GM18508 (cell line): ENCODE measurements at regions not wholly inside any gene's neighbourhood (a gene's known extent, or its start where the extent isn't known, plus 50 kb on each side); places are given as distances from the start of the nearest gene placed in this dataset.
A peak's percentile ranks its signal among the peaks of the same experiment; 100 is the strongest.
"Not testable (repeated sequence)": the region's sequence is repeated elsewhere in the genome, so short reads cannot be mapped to it uniquely, and the experiment has no call there.

ENCODE experiments used
- ATAC-seq: cut with Tn5 transposase; IDR thresholded peaks from one replicate; pipeline ENCODE4 v1.9.1; 2021; ENCODE audit warnings: moderate number of reproducible peaks; ENCODE audit not compliant: insufficient read depth, unreplicated experiment

DNA sequence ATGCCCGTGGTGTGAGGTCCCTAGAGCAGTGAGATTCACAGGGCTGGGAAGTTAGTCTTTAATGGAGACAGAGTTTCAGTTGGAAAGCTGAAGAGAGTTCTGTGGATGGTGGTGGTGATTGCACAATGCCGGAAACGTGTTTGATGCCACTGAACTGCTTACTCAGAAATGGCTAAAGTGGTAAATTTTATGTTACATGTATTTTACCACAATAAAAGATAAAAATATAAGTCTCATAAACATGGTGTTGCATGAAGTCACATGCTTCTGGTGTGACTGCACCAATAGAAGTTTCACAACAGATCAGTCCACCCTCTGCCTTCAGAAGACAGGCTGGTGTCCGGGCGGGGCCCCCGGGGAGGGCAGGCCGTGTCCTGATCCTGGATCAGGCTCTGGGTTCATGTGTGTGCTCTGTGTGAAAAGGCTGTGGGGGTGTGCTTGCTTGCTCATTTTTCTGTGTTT is 106.5 kb downstream of the NPIPB11 start:
- not testable (repeated sequence) for ATAC-seq

DNA sequence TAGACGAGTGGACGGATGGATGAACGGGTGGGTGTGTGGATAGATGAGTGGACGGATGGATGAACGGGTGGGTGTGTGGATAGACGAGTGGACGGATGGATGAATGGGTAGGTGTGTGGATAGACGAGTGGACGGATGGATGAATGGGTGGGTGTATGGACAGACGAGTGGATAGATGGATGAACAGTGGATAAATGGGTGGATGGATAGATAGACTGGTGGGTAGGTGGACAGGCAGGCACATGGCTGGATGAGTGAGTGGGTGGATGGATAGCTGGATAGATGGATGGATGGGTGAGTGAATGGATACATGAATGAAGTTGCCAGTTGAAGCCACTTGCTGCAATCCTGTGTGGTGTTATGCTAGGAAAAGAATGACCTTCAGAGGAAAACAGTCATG is 107.5 kb downstream of the NPIPB11 start:
- not testable (repeated sequence) for ATAC-seq

DNA sequence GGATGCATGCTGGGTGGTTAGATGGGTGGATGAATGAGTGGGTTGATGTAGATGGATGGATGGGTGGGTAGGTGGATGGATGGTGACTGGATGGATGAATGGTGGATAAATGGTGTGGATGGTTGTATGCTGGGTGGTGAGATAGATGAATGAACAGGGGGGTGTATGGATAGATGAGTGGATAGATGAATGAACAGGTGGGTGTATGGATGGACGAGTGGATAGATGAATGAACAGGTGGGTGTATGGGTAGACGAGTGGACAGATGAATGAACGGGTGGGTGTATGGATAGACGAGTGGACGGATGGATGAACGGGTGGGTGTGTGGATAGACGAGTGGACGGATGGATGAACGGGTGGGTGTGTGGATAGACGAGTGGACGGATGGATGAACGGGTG is 108.2 kb downstream of the NPIPB11 start:
- ATAC-seq = not testable (repeated sequence)

DNA sequence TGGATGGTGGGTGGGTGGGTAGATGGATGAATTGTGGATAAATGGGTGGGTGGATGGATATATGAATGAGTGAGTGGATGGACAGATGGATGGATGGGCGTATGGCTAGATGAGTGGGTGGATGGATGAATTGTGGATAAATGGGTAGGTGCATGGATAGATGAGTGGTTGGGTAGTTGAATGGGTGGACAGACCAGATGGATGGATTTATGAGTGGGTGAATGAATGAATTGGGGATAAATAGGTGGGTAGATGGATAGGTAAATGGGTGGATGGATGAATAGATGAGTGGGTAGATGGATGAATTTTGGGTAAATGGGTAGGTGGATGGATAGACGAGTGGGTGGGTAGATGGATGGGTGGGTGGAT is 108.7 kb downstream of the NPIPB11 start:
- not testable (repeated sequence) for ATAC-seq

DNA sequence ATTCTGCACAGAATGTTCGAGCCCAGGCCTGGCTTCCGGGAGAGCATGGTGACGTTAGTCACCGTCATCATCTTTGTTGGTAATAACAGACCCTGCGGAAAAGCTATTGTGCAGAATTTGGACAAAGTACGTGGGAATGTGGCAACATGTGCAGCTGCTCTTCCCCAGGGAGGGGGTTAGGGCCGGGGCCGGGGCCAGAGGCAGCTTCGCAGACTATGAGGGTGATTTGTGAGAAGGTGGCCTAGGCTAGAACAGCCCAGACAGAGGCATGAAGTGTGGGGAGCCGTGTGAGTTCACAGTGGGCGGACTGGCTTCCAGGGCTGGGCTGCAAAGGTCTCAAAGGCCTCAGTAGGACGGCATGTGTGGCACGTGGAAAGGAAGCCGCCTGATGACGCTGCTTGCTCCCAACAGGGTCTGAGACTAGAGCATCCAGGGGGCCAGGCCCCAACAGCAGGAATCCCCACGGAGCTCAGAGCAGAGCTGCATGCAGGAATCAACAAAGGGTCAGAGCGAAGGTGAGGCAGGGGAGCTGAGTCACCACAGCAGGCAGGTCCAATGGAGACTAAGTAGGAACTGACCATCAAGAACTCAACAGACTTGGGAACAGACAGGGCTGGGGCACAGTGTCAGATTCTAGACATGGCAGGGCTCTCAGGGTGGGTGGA is 109.2 kb downstream of the NPIPB11 start:
- ATAC-seq = not testable (repeated sequence)

DNA sequence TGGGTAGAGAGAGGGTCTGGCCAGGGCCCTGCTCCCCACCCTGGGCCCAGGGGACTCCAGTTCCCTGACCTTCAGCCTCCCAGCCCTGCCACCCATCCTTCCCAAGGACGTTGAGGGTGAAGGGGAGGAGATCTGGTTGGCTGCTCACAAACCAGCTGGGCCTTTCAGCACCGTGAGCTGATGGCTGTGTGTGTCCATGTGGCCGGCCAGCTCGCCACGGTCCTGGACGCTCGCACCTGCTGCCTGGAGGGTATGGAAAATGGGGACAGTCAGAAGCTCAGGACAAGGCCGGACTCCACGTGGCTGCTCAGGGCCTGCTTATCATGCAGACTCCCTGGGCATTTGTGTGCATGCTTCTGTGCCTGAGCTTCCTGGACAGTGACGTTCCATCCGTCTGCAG is 110.3 kb downstream of the NPIPB11 start:
- ATAC-seq = not testable (repeated sequence)

DNA sequence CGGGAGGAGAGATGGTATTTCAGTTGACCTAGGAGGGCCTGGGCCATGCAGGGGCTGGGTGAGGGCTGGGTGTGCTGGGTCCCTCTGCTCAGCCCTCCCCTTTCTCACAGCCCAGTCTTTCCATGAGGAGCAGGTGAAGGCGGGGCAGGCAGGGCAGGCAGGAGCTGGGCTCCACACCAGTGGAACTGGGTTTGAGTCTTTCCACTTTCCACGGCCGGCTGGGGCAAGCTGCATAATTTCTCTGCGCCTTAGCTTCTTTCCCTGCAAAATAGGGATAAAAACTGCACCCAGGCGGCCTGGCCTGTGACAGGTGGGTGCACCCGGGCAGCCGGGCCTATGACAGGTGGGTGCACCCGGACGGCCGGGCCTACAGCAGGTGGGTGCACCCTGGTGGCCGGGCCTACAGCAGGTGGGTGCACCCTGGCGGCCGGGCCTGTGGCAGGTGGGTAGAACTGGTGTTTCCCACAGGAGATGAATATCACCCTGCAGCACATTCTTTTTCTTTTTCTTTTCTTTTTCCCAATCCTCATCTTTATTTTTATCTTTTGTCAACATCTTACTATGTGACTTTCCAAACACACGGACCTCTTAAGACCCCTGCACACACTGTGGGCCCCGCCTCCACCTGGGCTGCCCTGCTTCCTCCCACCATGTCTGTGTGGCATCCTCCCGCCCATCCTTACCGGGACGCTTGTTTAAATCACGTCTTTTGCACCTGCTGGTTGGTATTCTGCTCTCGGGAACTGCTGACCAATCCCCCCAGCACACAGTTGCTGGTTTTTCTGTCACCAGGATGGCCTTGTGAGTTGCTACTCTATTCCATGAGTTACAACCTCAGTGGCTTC is 111.3 kb downstream of the NPIPB11 start:
- ATAC-seq = not testable (repeated sequence)

DNA sequence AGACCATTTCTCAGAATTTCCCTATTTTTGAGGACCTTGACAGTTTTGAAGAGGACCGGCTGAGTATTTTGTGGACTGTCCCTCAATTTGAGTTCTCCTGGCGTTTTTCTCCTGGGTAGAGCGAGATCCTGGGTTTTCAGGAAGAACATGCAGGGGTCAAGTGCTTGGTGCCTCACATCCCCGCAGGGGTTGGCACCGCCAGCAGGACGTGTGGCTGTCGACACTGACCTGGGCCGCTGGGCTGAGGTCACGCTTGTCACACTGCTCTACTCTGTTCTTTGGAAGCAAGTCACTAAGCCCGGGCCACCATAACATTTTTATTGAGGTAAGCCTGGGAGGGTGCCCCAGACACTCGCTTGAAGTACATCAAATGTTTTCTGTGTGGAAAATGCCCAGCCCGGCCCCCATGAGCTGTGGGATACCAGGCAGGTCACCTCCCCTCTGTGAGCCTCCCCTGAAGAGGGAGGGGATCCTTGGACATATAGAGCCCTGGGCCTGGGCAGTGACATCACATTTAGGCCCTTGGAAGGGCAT is 112.0 kb downstream of the NPIPB11 start:
- not testable (repeated sequence) for ATAC-seq

DNA sequence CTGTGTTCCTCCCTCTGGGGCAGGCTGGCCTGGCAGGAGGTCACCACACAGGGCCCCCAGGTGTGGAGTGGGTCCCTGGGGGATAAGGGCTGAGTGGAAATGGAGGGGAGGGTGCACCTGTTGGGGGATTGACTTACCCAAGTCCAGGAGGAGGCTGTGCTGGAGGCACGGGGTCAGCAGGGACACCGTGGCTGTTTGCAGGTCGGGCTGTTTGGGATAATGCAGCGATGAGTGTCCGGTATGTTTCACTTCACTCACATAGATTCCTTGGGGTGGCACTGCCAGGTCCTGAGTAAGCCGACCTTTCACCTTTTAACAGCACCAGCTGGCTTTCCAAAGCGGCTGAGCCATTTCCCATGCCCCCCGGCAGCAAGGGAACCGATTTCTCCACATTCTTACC is 113.0 kb downstream of the NPIPB11 start:
- not testable (repeated sequence) for ATAC-seq

DNA sequence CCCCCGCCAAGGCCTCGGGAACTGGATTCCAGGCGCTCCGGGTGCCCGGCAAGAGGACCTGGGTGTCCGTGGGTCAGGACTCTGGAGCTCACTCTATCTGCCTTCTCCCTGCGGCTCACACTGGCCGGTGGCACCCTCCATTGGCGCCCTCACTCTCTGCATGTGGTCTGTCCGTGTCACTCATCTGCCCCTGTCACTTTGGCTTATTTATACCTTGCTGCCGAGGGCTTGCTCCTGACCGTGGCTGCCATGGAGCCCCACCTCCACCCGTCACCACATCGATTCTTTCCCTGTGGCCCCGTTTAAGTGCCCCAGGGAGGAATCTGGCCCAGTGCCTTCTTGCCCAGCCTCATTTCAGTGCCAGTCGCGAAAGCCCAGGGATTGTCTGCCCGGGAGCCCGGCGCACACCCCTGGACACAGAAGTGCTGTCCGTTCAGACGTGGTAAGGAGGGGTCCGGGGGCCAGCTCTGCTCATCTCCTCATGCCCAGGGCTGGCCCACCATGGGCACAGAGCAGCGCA is 113.5 kb downstream of the NPIPB11 start:
- ATAC-seq = not testable (repeated sequence)

DNA sequence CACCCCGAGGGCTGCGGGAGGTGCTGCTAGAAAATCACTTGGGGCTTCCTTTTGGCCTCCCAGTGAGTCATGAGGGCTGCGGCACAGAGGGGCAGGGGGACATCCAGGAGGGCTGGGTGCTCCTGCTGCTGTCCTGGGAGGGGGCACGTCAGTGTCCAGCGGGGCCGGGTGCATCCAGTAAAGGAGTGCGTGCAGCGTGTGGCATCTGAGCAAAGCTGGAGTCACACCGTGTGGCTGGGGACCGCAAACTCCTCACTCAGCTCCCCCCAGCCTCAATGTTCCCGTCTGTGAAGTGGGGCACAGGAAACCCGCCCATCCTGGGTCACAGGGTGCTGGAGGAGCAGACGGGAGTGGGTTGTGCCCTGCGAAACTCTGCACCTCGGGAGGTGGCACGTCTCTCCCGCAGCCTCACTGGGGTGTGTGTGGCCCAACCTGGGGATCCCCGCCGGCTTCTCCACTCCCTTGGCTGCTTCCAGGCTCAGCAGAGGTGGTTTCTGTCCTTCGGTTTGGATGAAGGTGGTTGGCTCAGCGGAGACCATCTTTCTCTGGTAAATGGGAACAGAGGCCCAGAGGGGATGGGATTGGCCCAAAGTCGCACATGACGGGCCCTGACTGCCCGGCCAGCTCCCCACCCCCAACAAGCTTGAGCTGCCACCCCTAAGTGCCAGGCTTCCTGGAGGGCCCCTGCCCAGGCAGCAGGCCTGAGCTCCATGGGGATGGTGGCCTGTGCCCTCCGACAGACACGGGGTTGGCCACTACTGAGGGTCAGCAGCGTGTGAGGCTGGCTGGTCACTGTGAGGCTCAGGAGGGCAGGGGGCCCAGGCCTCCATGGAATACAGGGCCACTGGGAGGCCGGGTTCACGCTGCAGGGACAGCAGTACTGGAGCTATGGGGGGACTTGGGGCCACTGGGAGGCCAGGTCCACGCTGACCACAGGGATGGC is 114.9 kb downstream of the NPIPB11 start:
- ATAC-seq = not testable (repeated sequence)

DNA sequence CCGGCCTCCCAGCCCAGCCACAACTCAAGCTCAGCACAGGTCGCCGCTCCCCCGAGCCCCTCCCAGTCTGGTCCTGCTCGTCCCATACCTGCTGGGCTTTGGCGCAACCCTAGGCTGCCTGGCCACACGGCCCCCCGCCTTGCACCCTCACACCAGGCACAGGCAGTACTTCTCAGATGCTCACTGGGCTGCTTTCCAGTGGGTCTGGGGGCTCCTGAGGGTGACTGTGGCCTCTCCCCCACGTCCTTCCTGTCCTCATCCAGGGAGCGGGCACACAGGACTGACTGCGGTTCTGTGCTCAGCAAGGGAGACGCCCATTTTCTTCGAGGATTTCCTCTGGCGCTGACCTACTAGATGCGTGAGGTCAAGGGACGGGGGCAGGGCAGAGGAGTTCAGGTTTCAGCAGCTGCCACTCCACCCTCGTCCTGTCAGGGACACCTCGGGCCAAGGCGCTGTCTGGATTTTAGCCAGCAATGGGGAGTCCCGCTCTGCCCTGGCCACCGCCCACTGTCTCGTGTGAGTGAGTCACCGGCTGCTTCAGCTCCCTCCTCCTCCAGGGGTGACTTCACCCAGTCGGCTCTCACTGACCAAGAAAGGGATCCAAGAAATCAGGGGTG is 115.8 kb downstream of the NPIPB11 start:
- ATAC-seq = peak; percentile 54

DNA sequence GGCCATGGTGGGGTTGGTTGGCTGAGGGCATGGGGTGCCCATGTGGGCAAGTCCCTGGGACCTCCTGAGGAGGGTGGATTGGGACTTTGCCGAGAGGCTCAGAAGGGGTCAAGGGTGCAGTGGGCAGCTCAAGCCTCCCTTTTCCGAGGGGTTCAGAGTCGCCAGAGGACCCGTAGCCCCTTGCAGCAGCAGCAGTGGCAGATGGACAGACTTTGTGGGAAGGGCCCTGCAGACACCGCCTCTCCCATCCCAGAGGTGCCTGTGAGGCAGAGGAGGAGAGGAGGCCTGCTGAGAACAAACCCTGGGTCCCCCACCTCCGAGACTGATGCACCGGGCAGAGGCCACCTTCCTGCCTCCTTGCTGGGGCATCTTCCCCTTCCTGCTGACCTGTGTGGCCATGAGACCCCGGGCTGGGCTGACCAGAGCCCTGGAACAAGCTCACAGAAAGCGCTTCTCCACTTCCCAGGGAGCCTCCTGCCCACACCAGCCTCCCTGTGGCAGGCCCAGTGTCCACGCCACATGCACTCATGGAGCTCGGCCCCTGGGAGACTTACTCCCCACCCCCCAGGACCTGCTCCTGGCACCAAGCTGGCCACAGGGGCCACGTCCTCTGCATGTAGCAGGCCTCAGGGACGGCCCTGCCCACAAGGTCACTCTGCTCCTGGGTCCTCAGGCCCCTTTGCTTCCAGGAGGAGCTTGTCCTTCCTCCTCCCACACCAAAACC is 116.8 kb downstream of the NPIPB11 start:
- not testable (repeated sequence) for ATAC-seq

DNA sequence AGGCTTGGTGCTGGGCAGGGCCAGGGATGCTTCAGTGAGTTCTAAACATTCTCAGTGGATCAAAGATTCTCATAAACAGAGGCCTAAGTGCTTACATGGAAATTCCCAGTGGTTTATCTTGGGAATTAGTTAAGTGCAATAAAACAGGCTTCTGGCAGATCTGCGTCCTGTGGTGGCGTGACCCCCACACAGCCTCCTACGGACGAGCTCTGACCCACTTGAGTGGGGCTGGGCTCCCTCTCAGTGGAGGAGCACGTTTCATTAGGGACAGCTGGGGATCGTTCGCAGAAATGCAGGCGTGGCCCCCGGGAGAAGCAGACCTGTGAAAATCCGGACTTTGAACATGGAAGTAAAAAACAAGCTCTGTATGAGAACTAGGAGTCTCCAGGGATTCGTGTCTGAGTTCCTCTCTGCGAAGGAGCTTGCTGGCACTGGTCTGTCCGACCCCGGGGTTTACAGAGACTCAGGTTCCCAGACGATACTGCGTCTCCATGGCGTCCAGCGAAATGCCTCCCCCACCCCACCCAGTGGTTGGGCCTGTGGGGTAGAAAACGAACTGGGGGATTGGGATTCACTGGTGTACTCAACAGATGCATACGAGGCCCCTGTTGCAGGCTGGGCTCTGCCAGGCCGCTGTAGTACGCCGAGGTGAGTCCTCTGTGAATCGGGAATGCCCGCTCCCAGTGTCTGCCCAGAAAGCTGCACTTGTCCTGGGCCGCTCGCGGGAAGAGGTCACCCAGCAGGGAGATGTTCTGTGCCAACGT is 117.6 kb downstream of the NPIPB11 start:
- ATAC-seq = not testable (repeated sequence)

DNA sequence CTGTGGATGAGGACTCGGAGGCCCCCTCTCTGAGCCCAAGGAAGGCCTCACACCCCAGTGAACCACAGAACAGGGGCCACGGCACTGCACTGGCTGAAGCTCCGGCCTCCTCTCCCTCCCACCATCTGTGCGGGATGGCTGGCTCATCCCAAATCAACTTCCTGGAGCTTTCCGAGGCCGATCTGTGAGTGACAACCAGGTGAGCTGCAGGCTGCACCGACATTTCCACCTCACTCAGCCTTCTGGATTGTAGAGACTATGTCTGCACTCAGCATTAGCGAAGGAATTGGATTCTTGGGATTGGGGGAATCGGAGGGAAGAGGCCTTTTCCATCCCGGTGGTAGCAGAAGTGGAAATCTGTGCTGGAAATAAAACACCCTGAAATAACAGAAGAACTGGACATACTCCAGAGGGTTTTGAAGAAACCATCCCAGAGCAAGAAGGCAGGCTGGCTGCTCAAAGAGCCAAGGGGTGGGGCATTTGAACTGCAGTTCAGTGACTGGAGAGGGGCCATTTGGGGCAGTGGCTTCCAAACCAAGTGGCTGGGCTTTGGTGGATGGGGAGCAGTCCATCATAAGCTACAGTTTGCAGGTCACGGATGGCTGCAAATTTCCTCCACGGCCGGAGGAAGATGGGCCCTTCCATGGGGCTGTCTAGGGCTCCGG is 118.5 kb downstream of the NPIPB11 start:
- not testable (repeated sequence) for ATAC-seq

DNA sequence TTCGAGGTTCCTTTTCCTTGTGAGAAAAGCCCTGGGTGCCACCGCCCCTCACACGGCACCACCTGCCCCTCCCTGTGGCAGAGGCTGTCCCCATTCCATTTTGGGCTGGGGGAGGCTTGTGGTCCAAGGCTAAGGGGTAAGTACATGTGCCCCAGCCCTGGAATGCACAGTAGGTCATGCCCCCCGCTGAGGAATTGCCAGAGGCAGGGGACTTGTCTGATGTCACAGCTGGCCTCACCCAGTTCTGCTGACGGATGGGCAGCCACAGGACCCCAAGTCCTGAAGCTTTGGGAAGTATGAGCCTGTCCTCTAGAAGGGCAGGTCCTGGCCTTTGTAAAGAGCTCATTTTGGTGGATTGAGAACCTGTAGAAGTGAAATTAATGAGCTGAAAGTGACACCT is 119.3 kb downstream of the NPIPB11 start:
- not testable (repeated sequence) for ATAC-seq

DNA sequence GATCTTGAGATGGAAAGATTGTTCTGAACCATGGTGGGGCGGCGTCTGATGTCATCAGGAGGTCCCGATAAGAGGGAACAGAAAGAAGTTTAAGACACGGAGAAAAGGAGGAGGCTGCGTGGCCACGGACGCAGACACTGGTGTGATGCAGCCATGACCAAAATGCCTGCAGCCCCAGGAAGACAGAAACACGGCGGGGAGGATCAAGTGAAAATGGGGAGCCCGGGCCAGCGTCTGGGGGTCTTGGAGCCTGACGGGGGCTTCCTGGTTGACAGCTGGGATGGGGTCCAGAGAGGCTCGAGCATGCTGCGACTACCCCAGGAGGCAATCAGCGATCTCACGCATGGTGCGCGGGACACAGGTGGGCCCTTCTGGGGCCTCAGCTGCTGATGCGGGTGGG is 119.7 kb downstream of the NPIPB11 start:
- ATAC-seq = not testable (repeated sequence)

DNA sequence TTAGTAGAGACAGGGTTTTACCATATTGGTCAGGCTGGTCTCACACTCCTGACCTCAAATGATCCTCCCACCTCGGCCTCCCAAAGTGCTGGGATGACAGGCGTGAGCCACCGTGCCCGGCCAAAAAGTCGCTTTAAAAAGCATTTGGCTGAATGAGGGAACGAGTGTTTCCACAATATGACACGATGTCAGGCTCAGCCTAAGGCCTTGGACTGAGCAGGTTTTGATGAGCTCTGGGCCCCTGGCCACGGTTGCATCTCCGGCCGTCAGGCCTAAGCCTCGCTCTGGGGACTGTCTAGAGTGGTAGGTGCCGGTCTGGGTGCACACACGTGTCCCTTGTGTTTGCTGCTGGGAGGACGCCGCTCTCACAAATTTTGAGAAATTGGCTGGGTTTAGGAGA is 120.3 kb downstream of the NPIPB11 start:
- not testable (repeated sequence) for ATAC-seq
